B cell (primary cell): ENCODE measurements at regions not wholly inside any gene's neighbourhood (a gene's known extent, or its start where the extent isn't known, plus 50 kb on each side); places are given as distances from the start of the nearest gene placed in this dataset.

Source experiments
- CTCF ChIP-seq: fragments of 200-600 bp; IDR thresholded peaks from one replicate; pipeline ENCODE4 v1.8.0; 2022; ENCODE audit warnings: antibody characterized with exemption, mild to moderate bottlenecking
- EZH2 ChIP-seq: IDR thresholded peaks from 2 replicates; pipeline ENCODE4 v1.6.1; 2012; ENCODE audit warnings: borderline replicate concordance, low read depth, mild to moderate bottlenecking, moderate library complexity, low read length; ENCODE audit not compliant: insufficient read depth, poor library complexity, severe bottlenecking

GRCh38 chr22:23521441-23522113, 58.5 kb downstream of the IGLL1 start:
- TF ChIP-seq CTCF (peak; percentile 34), EZH2 (no peak)
